GM12878 (cell line): ENCODE measurements at regions not wholly inside any gene's neighbourhood (a gene's known extent, or its start where the extent isn't known, plus 50 kb on each side); places are given as distances from the start of the nearest gene placed in this dataset.

Experiments used
- ATAC-seq: fragments of 200-7000 bp; cut with Tn5 transposase; 3 replicates; pipeline ENCODE4 v1.9.1; 2020; ENCODE audit warnings: mild to moderate bottlenecking, moderate library complexity
- BruUV-seq: library from RNA; stranded (reverse); fragments of 400-500 nt; replicated peaks from 2 replicates; lab custom pipeline; 2021; lab: Mats Ljungman, UMichigan
- CTCF ChIA-PET: fragments of 300-600 bp; sonication (Branson Sonifier 250); formaldehyde crosslinking; extraction: SDS; loops from one replicate; lab custom pipeline; 2021; ENCODE audit warnings: inconsistent platforms; lab: Yijun Ruan, JAX
- POLR2A ChIA-PET: fragments of 350-600 bp; formaldehyde crosslinking; extraction: SDS; loops from one replicate; lab custom pipeline; 2021; ENCODE audit warnings: inconsistent platforms; lab: Charles Lee
- RAD21 ChIA-PET: fragments of 300-600 bp; sonication (Branson Sonifier 250); formaldehyde crosslinking; loops from one replicate; lab custom pipeline; 2023; ENCODE audit warnings: antibody characterized with exemption; ENCODE audit not compliant: unreplicated experiment; lab: Charles Lee
- SMC1A ChIA-PET: fragments of 300-600 bp; sonication (Branson Sonifier 250); formaldehyde crosslinking; loops from one replicate; lab custom pipeline; 2023; ENCODE audit not compliant: unreplicated experiment, uncharacterized antibody; lab: Charles Lee
- DNase-seq: peaks from one replicate; pipeline ENCODE4 v3.0.0-alpha.2; 2011; ENCODE audit warnings: low read depth, low spot score
- FAIRE-seq: peaks from 3 replicates; lab custom pipeline; 2011; peaks lifted over from hg19 to GRCh38; lab: Jason Lieb, UNC
- H2AFZ ChIP-seq: 2 replicates; pipeline ENCODE4 v1.6.0; 2011; ENCODE audit warnings: low read depth, low read length, control low read depth; ENCODE audit not compliant: control insufficient read depth
- H3K27ac ChIP-seq: 2 replicates; pipeline ENCODE4 v1.5.1; 2011; ENCODE audit warnings: control low read depth; ENCODE audit not compliant: control insufficient read depth, insufficient read depth
- H3K27me3 ChIP-seq, 2 experiments: replicated peaks in 1 of 2; 2 replicates each; pipeline versions ENCODE4 v1.6.0 to v1.6.1; 2011; ENCODE audit warnings: low read length in 1 of 2; ENCODE audit not compliant: control insufficient read depth in 2 of 2, insufficient read depth in 2 of 2
- H3K36me3 ChIP-seq, 2 experiments: 2 replicates each; pipeline ENCODE4 v1.5.1; 2011; ENCODE audit warnings: low read length in 1 of 2; ENCODE audit not compliant: control insufficient read depth in 2 of 2, insufficient read depth in 2 of 2
- H3K4me1 ChIP-seq: 2 replicates; pipeline ENCODE4 v1.6.1; 2011; ENCODE audit warnings: mild to moderate bottlenecking, low read length, moderate library complexity, mixed read lengths; ENCODE audit not compliant: control insufficient read depth, insufficient read depth
- H3K4me2 ChIP-seq: 2 replicates; pipeline ENCODE4 v1.6.0; 2011; ENCODE audit warnings: control low read depth; ENCODE audit not compliant: control insufficient read depth, insufficient read depth
- H3K4me3 ChIP-seq: fragments of 200-600 bp; sonication (generic); 2 replicates; pipeline ENCODE4 v1.5.1; 2016
- H3K79me2 ChIP-seq: 2 replicates; pipeline ENCODE4 v1.6.0; 2011; ENCODE audit warnings: low read length; ENCODE audit not compliant: control insufficient read depth, insufficient read depth
- H3K9ac ChIP-seq: 2 replicates; pipeline ENCODE4 v1.8.0; 2011; ENCODE audit warnings: low read length, control low read depth, mixed read lengths; ENCODE audit not compliant: control insufficient read depth, insufficient read depth
- H3K9me3 ChIP-seq: replicated peaks from 3 replicates; pipeline ENCODE4 v1.5.1; 2011; ENCODE audit warnings: mild to moderate bottlenecking, low read length; ENCODE audit not compliant: control insufficient read depth, insufficient read depth
- H4K20me1 ChIP-seq: 2 replicates; pipeline ENCODE4 v1.6.0; 2011; ENCODE audit not compliant: control insufficient read depth, insufficient read depth
- BCL11A ChIP-seq: IDR thresholded peaks from 2 replicates; pipeline ENCODE4 v1.6.1; 2011; ENCODE audit warnings: low read depth, low read length
- BRCA1 ChIP-seq: IDR thresholded peaks from 2 replicates; pipeline ENCODE4 v1.6.1; 2011; ENCODE audit warnings: low read depth, low read length, improper control_type of control experiment
- CEBPB ChIP-seq, 2 experiments: fragments of 150-350 bp in 1 of 2; IDR thresholded peaks; 2 replicates each; pipeline ENCODE4 v1.6.1; 2012 to 2014; ENCODE audit warnings: low read depth in 2 of 2, low read length in 2 of 2, borderline replicate concordance in 1 of 2, inconsistent platforms in 1 of 2
- CHD1 ChIP-seq: IDR thresholded peaks from 2 replicates; pipeline ENCODE4 v1.6.1; 2012; ENCODE audit warnings: low read depth, low read length, improper control_type of control experiment
- EP300 ChIP-seq, 2 experiments: fragments of 150-350 bp in 1 of 2; IDR thresholded peaks; 2 replicates each; pipeline ENCODE4 v1.6.1; 2011 to 2012; ENCODE audit warnings: low read depth in 2 of 2, low read length in 2 of 2, borderline replicate concordance in 1 of 2, improper control_type of control experiment in 1 of 2, inconsistent platforms in 1 of 2; ENCODE audit not compliant: control insufficient read depth in 1 of 2
- IKZF2 ChIP-seq, 2 experiments: fragments of 450-650 bp; IDR thresholded peaks; 2 replicates each; pipeline ENCODE4 v1.6.1; 2017; ENCODE audit warnings: mild to moderate bottlenecking in 2 of 2, moderate library complexity in 2 of 2
- JUND ChIP-seq: IDR thresholded peaks from 2 replicates; pipeline ENCODE4 v1.6.1; 2012; ENCODE audit warnings: low read depth, mild to moderate bottlenecking, low read length, improper control_type of control experiment, moderate library complexity
- MTA2 ChIP-seq: fragments of 450-650 bp; IDR thresholded peaks from 2 replicates; pipeline ENCODE4 v1.6.1; 2016; ENCODE audit warnings: low read depth, mild to moderate bottlenecking, moderate library complexity
- MYB ChIP-seq: fragments of 150-350 bp; IDR thresholded peaks from 2 replicates; pipeline ENCODE4 v1.6.1; 2014; ENCODE audit warnings: mild to moderate bottlenecking, low read depth, low read length, borderline replicate concordance
- NR2C2 ChIP-seq: IDR thresholded peaks from 2 replicates; pipeline ENCODE4 v1.6.1; 2011; ENCODE audit warnings: borderline replicate concordance, low read depth; ENCODE audit not compliant: control insufficient read depth, insufficient read length
- POLR2A ChIP-seq: IDR thresholded peaks from 2 replicates; pipeline ENCODE4 v1.6.1; 2011; ENCODE audit warnings: low read depth, mild to moderate bottlenecking, low read length
- SP1 ChIP-seq: IDR thresholded peaks from one replicate; pipeline ENCODE4 v1.6.1; 2011; ENCODE audit warnings: low read depth, low read length
- STAT1 ChIP-seq: fragments of 450-650 bp; conservative IDR thresholded peaks from 2 replicates; pipeline ENCODE4 v1.6.1; 2014; ENCODE audit warnings: antibody characterized with exemption, mild to moderate bottlenecking
- TCF3 ChIP-seq: IDR thresholded peaks from 2 replicates; pipeline ENCODE4 v1.6.1; 2012; ENCODE audit warnings: low read depth, mild to moderate bottlenecking, low read length, borderline replicate concordance; ENCODE audit not compliant: insufficient read depth
- ZNF207 ChIP-seq: fragments of 450-650 bp; IDR thresholded peaks from 2 replicates; pipeline ENCODE4 v1.6.1; 2014; ENCODE audit warnings: antibody characterized with exemption, mild to moderate bottlenecking, borderline replicate concordance
- WGBS: methylation state at CpG from one replicate; pipeline ENCODE4 v1.1.6; 2016; ENCODE audit warnings: low lambda C conversion rate; ENCODE audit not compliant: insufficient replicate concordance, insufficient coverage; ENCODE audit errors: missing lambda C conversion rate; 5-methylcytosine and 5-hydroxymethylcytosine counted together
- in situ Hi-C: fragments of 300-500 bp; cut with MboI; formaldehyde crosslinking; loops from 9 replicates; pipeline ENCODE4 v1.14.3; 2018; ENCODE audit warnings: mixed read lengths
- intact Hi-C: fragments of 100-400 bp; cut with micrococcal nuclease; formaldehyde crosslinking; loops from one replicate; pipeline ENCODE4 v1.14.2; 2022; ENCODE audit not compliant: unreplicated experiment
- TF ChIP-seq, protein P1 (sequence below): fragments of 150-350 bp; IDR thresholded peaks from 2 replicates; pipeline ENCODE4 v1.6.1; 2016; ENCODE audit warnings: low read depth, low read length
- TF ChIP-seq, protein P2 (sequence below), 3 experiments: IDR thresholded peaks in 2 of 3; conservative IDR thresholded peaks in 1 of 3; 2 replicates each; pipeline ENCODE4 v1.5.1; 2011; ENCODE audit warnings: low read depth in 3 of 3, low read length in 3 of 3, mild to moderate bottlenecking in 3 of 3, control low read depth in 2 of 3, moderate library complexity in 2 of 3, inconsistent platforms in 1 of 3, mixed read lengths in 1 of 3; ENCODE audit not compliant: control insufficient read depth in 2 of 3, insufficient read depth in 1 of 3; ENCODE audit errors: extremely low read depth in 1 of 3
- TF ChIP-seq, protein P3 (sequence below): IDR thresholded peaks from 2 replicates; pipeline ENCODE4 v1.6.1; 2012; ENCODE audit warnings: low read depth, low read length, improper control_type of control experiment
- TF ChIP-seq, protein P4 (sequence below): IDR thresholded peaks from 2 replicates; pipeline ENCODE4 v1.6.1; 2011; ENCODE audit warnings: mild to moderate bottlenecking, low read depth, low read length, moderate library complexity; ENCODE audit not compliant: insufficient replicate concordance

DNA sequence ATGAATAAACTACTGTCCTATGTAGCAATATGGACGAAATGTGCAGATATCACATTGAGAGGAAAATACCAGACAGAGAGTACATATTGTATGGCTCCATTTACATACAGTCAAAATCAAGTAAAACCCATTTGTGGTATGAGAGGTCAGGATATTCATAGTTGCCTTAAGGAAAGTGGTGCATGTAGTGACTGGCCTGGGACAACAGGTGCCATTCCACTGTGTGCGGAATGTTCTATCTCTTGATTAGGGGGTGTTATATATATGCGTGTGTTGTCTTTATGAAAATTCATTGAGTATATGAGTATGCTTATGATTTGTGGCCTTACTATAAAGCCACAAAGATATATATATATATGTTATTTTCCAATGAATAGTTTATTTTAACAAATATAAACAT lies 964.0 kb downstream of the SORCS3 start:
- POLR2A ChIA-PET: no interaction called here
- H4K20me1 ChIP-seq: no peaks in the 10 kb centered on the region
- H3K27ac ChIP-seq: no peak overlapping the region
- no peaks in the 10 kb centered on the region for H3K36me3 ChIP-seq
- intact Hi-C loops (no loop called here), in situ Hi-C loops (no loop called here)
- FAIRE-seq: no peak
- no peak overlapping the region for H2AFZ ChIP-seq
- CTCF ChIA-PET: no interaction called here
- H3K9ac ChIP-seq: no peak overlapping the region
- no peak overlapping the region for H3K4me2 ChIP-seq
- DNase-seq: no peak
- H3K4me1 ChIP-seq: no peaks in the 10 kb centered on the region
- WGBS: 62% methylated on average over 3 of the region's 3 CpGs
- no peaks in the 10 kb centered on the region for H3K79me2 ChIP-seq
- H3K27me3 ChIP-seq: no peaks in the 10 kb centered on the region
- no TSS peak for BruUV-seq
- RAD21 ChIA-PET: no interaction called here
- H3K9me3 ChIP-seq: no peaks in the 10 kb centered on the region
- no peak overlapping the region for H3K4me3 ChIP-seq
- no peak for ATAC-seq
- SMC1A ChIA-PET: no interaction called here
- no peak for TF ChIP-seq MTA2
- TF ChIP-seq, protein P1, sequence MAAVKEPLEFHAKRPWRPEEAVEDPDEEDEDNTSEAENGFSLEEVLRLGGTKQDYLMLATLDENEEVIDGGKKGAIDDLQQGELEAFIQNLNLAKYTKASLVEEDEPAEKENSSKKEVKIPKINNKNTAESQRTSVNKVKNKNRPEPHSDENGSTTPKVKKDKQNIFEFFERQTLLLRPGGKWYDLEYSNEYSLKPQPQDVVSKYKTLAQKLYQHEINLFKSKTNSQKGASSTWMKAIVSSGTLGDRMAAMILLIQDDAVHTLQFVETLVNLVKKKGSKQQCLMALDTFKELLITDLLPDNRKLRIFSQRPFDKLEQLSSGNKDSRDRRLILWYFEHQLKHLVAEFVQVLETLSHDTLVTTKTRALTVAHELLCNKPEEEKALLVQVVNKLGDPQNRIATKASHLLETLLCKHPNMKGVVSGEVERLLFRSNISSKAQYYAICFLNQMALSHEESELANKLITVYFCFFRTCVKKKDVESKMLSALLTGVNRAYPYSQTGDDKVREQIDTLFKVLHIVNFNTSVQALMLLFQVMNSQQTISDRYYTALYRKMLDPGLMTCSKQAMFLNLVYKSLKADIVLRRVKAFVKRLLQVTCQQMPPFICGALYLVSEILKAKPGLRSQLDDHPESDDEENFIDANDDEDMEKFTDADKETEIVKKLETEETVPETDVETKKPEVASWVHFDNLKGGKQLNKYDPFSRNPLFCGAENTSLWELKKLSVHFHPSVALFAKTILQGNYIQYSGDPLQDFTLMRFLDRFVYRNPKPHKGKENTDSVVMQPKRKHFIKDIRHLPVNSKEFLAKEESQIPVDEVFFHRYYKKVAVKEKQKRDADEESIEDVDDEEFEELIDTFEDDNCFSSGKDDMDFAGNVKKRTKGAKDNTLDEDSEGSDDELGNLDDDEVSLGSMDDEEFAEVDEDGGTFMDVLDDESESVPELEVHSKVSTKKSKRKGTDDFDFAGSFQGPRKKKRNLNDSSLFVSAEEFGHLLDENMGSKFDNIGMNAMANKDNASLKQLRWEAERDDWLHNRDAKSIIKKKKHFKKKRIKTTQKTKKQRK: no peak
- TF ChIP-seq, protein P2, sequence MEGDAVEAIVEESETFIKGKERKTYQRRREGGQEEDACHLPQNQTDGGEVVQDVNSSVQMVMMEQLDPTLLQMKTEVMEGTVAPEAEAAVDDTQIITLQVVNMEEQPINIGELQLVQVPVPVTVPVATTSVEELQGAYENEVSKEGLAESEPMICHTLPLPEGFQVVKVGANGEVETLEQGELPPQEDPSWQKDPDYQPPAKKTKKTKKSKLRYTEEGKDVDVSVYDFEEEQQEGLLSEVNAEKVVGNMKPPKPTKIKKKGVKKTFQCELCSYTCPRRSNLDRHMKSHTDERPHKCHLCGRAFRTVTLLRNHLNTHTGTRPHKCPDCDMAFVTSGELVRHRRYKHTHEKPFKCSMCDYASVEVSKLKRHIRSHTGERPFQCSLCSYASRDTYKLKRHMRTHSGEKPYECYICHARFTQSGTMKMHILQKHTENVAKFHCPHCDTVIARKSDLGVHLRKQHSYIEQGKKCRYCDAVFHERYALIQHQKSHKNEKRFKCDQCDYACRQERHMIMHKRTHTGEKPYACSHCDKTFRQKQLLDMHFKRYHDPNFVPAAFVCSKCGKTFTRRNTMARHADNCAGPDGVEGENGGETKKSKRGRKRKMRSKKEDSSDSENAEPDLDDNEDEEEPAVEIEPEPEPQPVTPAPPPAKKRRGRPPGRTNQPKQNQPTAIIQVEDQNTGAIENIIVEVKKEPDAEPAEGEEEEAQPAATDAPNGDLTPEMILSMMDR (IDR thresholded peaks at IDR 0.05 in 2 of 3, conservative IDR thresholded peaks at IDR 0.05 in 1 of 3; ENCODE audit: control insufficient read depth in 2 of 3, extremely low read depth in 1 of 3, insufficient read depth in 1 of 3, low read depth in 3 of 3, low read length in 3 of 3): no peak
- TF ChIP-seq POLR2A: no peak
- no peak for TF ChIP-seq NR2C2
- TF ChIP-seq TCF3: no peak
- no peak for TF ChIP-seq BRCA1
- TF ChIP-seq CHD1: no peak
- no peak for TF ChIP-seq STAT1
- no peak for TF ChIP-seq JUND
- no peak for TF ChIP-seq CEBPB (IDR thresholded peaks at IDR 0.05; ENCODE audit: borderline replicate concordance in 1 of 2, low read depth in 2 of 2, low read length in 2 of 2)
- TF ChIP-seq EP300 (IDR thresholded peaks at IDR 0.05; ENCODE audit: borderline replicate concordance in 1 of 2, control insufficient read depth in 1 of 2, low read depth in 2 of 2, low read length in 2 of 2): no peak
- TF ChIP-seq, protein P3, sequence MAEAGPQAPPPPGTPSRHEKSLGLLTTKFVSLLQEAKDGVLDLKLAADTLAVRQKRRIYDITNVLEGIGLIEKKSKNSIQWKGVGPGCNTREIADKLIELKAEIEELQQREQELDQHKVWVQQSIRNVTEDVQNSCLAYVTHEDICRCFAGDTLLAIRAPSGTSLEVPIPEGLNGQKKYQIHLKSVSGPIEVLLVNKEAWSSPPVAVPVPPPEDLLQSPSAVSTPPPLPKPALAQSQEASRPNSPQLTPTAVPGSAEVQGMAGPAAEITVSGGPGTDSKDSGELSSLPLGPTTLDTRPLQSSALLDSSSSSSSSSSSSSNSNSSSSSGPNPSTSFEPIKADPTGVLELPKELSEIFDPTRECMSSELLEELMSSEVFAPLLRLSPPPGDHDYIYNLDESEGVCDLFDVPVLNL: no peak
- no peak for TF ChIP-seq BCL11A
- TF ChIP-seq ZNF207: no peak
- no peak for TF ChIP-seq SP1
- TF ChIP-seq, protein P4, sequence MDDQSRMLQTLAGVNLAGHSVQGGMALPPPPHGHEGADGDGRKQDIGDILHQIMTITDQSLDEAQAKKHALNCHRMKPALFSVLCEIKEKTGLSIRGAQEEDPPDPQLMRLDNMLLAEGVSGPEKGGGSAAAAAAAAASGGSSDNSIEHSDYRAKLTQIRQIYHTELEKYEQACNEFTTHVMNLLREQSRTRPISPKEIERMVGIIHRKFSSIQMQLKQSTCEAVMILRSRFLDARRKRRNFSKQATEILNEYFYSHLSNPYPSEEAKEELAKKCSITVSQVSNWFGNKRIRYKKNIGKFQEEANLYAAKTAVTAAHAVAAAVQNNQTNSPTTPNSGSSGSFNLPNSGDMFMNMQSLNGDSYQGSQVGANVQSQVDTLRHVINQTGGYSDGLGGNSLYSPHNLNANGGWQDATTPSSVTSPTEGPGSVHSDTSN: no peak
- TF ChIP-seq IKZF2 (IDR thresholded peaks at IDR 0.05): no peak
- TF ChIP-seq MYB: no peak
